Stimulated activated CD4-positive, alpha-beta T cell treated with anti-CD3 and anti-CD28 coated beads, Interleukin-1b, Interleukin-23, amount 100 ng/mL, for 24 hours (primary cell): ENCODE measurements at regions not wholly inside any gene's neighbourhood (a gene's known extent, or its start where the extent isn't known, plus 50 kb on each side); places are given as distances from the start of the nearest gene placed in this dataset.
"Not testable (repeated sequence)": the region's sequence is repeated elsewhere in the genome, so short reads cannot be mapped to it uniquely, and the experiment has no call there.

ENCODE experiments used
- DNase-seq, 4 experiments: peaks; one replicate each; pipeline ENCODE4 v3.0.0-alpha.2; 2020; ENCODE audit warnings: low read depth in 4 of 4, low spot score in 1 of 4

- no peak for DNase-seq
Measured at GRCh38 chr12:60231976-60232907, 636.4 kb downstream of the SLC16A7 start.

GRCh38 chr12:60234611-60235195, 638.9 kb downstream of the SLC16A7 start:
- DNase-seq, result not testable (repeated sequence)

GRCh38 chr12:60235261-60235660, 639.4 kb downstream of the SLC16A7 start:
- DNase-seq, result no peak

- DNase-seq, result not testable (repeated sequence)
Measured at GRCh38 chr12:60236416-60236815, 640.6 kb downstream of the SLC16A7 start.

GRCh38 chr12:60240891-60241290, 645.1 kb downstream of the SLC16A7 start:
- DNase-seq, result no peak

- no peak for DNase-seq
Measured at GRCh38 chr12:60251091-60251490, 655.3 kb downstream of the SLC16A7 start.

- no peak for DNase-seq
Measured at GRCh38 chr12:60252359-60253096, 656.7 kb downstream of the SLC16A7 start.

GRCh38 chr12:60255044-60255443, 659.2 kb downstream of the SLC16A7 start:
- no peak for DNase-seq

GRCh38 chr12:60257063-60257462, 661.2 kb downstream of the SLC16A7 start:
- DNase-seq, result no peak

- DNase-seq, result no peak
Measured at GRCh38 chr12:60259225-60259624, 663.4 kb downstream of the SLC16A7 start.

- DNase-seq, result no peak
Measured at GRCh38 chr12:60262378-60262777, 666.5 kb downstream of the SLC16A7 start.

GRCh38 chr12:60263161-60263560, 667.3 kb downstream of the SLC16A7 start:
- DNase-seq, result no peak

- no peak for DNase-seq
Measured at GRCh38 chr12:60263836-60264493, 668.1 kb downstream of the SLC16A7 start.

- no peak for DNase-seq
Measured at GRCh38 chr12:60265741-60266140, 669.9 kb downstream of the SLC16A7 start.

GRCh38 chr12:60266381-60266852, 670.6 kb downstream of the SLC16A7 start:
- DNase-seq, result no peak

GRCh38 chr12:60269611-60270269, 673.9 kb downstream of the SLC16A7 start:
- no peak for DNase-seq

- DNase-seq, result no peak
Measured at GRCh38 chr12:60271816-60272215, 676.0 kb downstream of the SLC16A7 start.

- DNase-seq, result no peak
Measured at GRCh38 chr12:60278209-60278608, 682.4 kb downstream of the SLC16A7 start.

- DNase-seq, result no peak
Measured at GRCh38 chr12:60279221-60279620, 683.4 kb downstream of the SLC16A7 start.

GRCh38 chr12:60281522-60281921, 685.7 kb downstream of the SLC16A7 start:
- no peak for DNase-seq

- no peak for DNase-seq
Measured at GRCh38 chr12:60290532-60290931, 694.7 kb downstream of the SLC16A7 start.
